Neuronal stem cell (in vitro differentiated cells): ENCODE measurements at regions not wholly inside any gene's neighbourhood (a gene's known extent, or its start where the extent isn't known, plus 50 kb on each side); places are given as distances from the start of the nearest gene placed in this dataset.

Experiments used
- DNase-seq: peaks from one replicate; pipeline ENCODE4 v3.0.0-alpha.2; 2013; ENCODE audit warnings: low spot score
- H2AFZ ChIP-seq: one replicate; pipeline ENCODE4 v1.6.1; 2013; ENCODE audit warnings: mild to moderate bottlenecking, low read length, inconsistent platforms
- H2AK5ac ChIP-seq: 2 replicates; pipeline ENCODE4 v1.6.1; 2013; ENCODE audit warnings: low read depth, mild to moderate bottlenecking, inconsistent platforms, low read length, moderate library complexity, mixed read lengths
- H2BK120ac ChIP-seq: 2 replicates; pipeline ENCODE4 v1.6.1; 2013; ENCODE audit warnings: low read depth, mild to moderate bottlenecking, inconsistent platforms, low read length, moderate library complexity, mixed read lengths
- H2BK12ac ChIP-seq: one replicate; pipeline ENCODE4 v1.6.1; 2013; ENCODE audit warnings: low read length, inconsistent platforms
- H2BK15ac ChIP-seq: 2 replicates; pipeline ENCODE4 v1.6.1; 2013; ENCODE audit warnings: mild to moderate bottlenecking, low read length, inconsistent platforms, mixed read lengths
- H2BK5ac ChIP-seq: one replicate; pipeline ENCODE4 v1.6.1; 2013; ENCODE audit warnings: inconsistent platforms, mild to moderate bottlenecking, low read length, moderate library complexity
- H3K14ac ChIP-seq: one replicate; pipeline ENCODE4 v1.6.1; 2013; ENCODE audit warnings: low read length, inconsistent platforms
- H3K18ac ChIP-seq: 2 replicates; pipeline ENCODE4 v1.6.1; 2013; ENCODE audit warnings: low read length, inconsistent platforms
- H3K23ac ChIP-seq: 2 replicates; pipeline ENCODE4 v1.6.1; 2013; ENCODE audit warnings: low read depth, mild to moderate bottlenecking, mixed read lengths, low read length, inconsistent platforms; ENCODE audit not compliant: poor library complexity
- H3K27ac ChIP-seq: replicated peaks from 3 replicates; pipeline ENCODE4 v1.5.1; 2013; ENCODE audit warnings: low read length, inconsistent platforms
- H3K27me3 ChIP-seq, 3 experiments: 2 replicates each; pipeline ENCODE4 v1.6.1; 2013; ENCODE audit warnings: low read length in 3 of 3, mild to moderate bottlenecking in 2 of 3, inconsistent platforms in 1 of 3, low read depth in 1 of 3, mixed read lengths in 1 of 3, moderate library complexity in 1 of 3; ENCODE audit not compliant: control insufficient read depth in 3 of 3, insufficient read depth in 3 of 3
- H3K36me3 ChIP-seq, 2 donors: replicated peaks in 1 of 2; 2 replicates each; pipeline ENCODE4 v1.6.1; 2013; ENCODE audit warnings: low read length in 2 of 2; ENCODE audit not compliant: control insufficient read depth in 2 of 2, insufficient read depth in 2 of 2
- H3K4ac ChIP-seq: 2 replicates; pipeline ENCODE4 v1.6.1; 2013; ENCODE audit warnings: inconsistent platforms, mild to moderate bottlenecking, low read length, moderate library complexity
- H3K4me1 ChIP-seq, 2 donors: 1 replicate in 1 of 2; 2 replicates in 1 of 2; pipeline ENCODE4 v1.6.1; 2013; ENCODE audit warnings: low read length in 2 of 2, low read depth in 1 of 2; ENCODE audit not compliant: control insufficient read depth in 2 of 2, insufficient read depth in 1 of 2
- H3K4me2 ChIP-seq: one replicate; pipeline ENCODE4 v1.6.1; 2013; ENCODE audit warnings: mild to moderate bottlenecking, low read length, inconsistent platforms; ENCODE audit not compliant: insufficient read depth, poor library complexity, severe bottlenecking
- H3K4me3 ChIP-seq, 2 donors: 2 replicates each; pipeline ENCODE4 v1.5.1; 2013; ENCODE audit warnings: low read length in 2 of 2, mild to moderate bottlenecking in 2 of 2, inconsistent platforms in 1 of 2, moderate library complexity in 1 of 2
- H3K79me1 ChIP-seq: one replicate; pipeline ENCODE4 v1.6.1; 2013; ENCODE audit warnings: low read depth, mild to moderate bottlenecking, inconsistent platforms, low read length, moderate library complexity
- H3K9ac ChIP-seq: one replicate; pipeline ENCODE4 v1.6.1; 2013; ENCODE audit warnings: mild to moderate bottlenecking, low read depth, low read length, inconsistent platforms; ENCODE audit not compliant: poor library complexity
- H3K9me3 ChIP-seq, 2 donors: replicated peaks in 1 of 2; 2 replicates each; pipeline versions ENCODE3 to v1.6.1; 2013; ENCODE audit warnings: low read length in 2 of 2, mild to moderate bottlenecking in 2 of 2, inconsistent platforms in 1 of 2, low read depth in 1 of 2, mixed read lengths in 1 of 2, moderate library complexity in 1 of 2; ENCODE audit not compliant: control insufficient read depth in 2 of 2, insufficient read depth in 1 of 2
- H4K8ac ChIP-seq: one replicate; pipeline ENCODE4 v1.6.1; 2013; ENCODE audit warnings: low read depth, mild to moderate bottlenecking, inconsistent platforms, low read length, moderate library complexity
- H4K91ac ChIP-seq: one replicate; pipeline ENCODE4 v1.6.1; 2013; ENCODE audit warnings: low read length, low read depth, mild to moderate bottlenecking, inconsistent platforms; ENCODE audit not compliant: poor library complexity
- WGBS, 2 donors: extraction: QIAGEN DNeasy Blood & Tissue Kit; methylation state at CpG; one replicate each; pipeline ENCODE4 v1.1.7; 2013; ENCODE audit warnings: missing lambda C conversion rate in 2 of 2, mixed read lengths in 1 of 2; ENCODE audit not compliant: insufficient read length in 2 of 2, insufficient replicate concordance in 1 of 2; ENCODE audit errors: extremely low coverage in 2 of 2; 5-methylcytosine and 5-hydroxymethylcytosine counted together

- no peak overlapping the region for H2AFZ ChIP-seq
- no peaks in the 10 kb centered on the region for H3K79me1 ChIP-seq
- no peak overlapping the region for H3K23ac ChIP-seq
- no peak overlapping the region for H3K4ac ChIP-seq
- no peak overlapping the region for H2BK5ac ChIP-seq
- H4K91ac ChIP-seq, result no peak overlapping the region
- H3K9ac ChIP-seq, result no peak overlapping the region
- no peak for DNase-seq
- H3K4me2 ChIP-seq, result no peak overlapping the region
- WGBS, 2 donors, result no CpG with 5 or more reads among the region's 1 CpG
- H3K27me3 ChIP-seq, result no peaks in the 10 kb centered on the region
- no peaks in the 10 kb centered on the region for H3K36me3 ChIP-seq
- no peak overlapping the region for H2AK5ac ChIP-seq
- no peak overlapping the region for H3K14ac ChIP-seq
- no peaks in the 10 kb centered on the region for H3K9me3 ChIP-seq
- H4K8ac ChIP-seq, result no peak overlapping the region
- no peak overlapping the region for H2BK120ac ChIP-seq
- H3K27ac ChIP-seq, result no peak overlapping the region
- H3K18ac ChIP-seq, result no peak overlapping the region
- no peaks in the 10 kb centered on the region for H3K4me1 ChIP-seq
- H3K4me3 ChIP-seq, result no peak overlapping the region
- H2BK12ac ChIP-seq, result no peak overlapping the region
- no peak overlapping the region for H2BK15ac ChIP-seq
These were observed 419.2 kb downstream of the SLITRK6 start for GRCh38 chr13:85379991-85380390.

GRCh38 chr13:85379433-85379832 is 419.8 kb downstream of the SLITRK6 start:
- Histone ChIP-seq H3K23ac (no peak overlapping the region), H3K14ac (no peak overlapping the region), H3K18ac (no peak overlapping the region), H3K4me2 (no peak overlapping the region), H3K79me1 (no peaks in the 10 kb centered on the region), H3K27ac (no peak overlapping the region), H3K4ac (no peak overlapping the region), H2AK5ac (no peak overlapping the region), H4K91ac (no peak overlapping the region), H4K8ac (no peak overlapping the region), H2BK5ac (no peak overlapping the region), H2BK12ac (no peak overlapping the region), H3K27me3 (no peaks in the 10 kb centered on the region), H3K9me3 (no peaks in the 10 kb centered on the region), H3K4me1 (no peaks in the 10 kb centered on the region), H3K36me3 (no peaks in the 10 kb centered on the region), H2AFZ (no peak overlapping the region), H3K4me3 (no peak overlapping the region), H2BK120ac (no peak overlapping the region), H2BK15ac (no peak overlapping the region), H3K9ac (no peak overlapping the region)
- no peak for DNase-seq
- WGBS, 2 donors, result no CpG with 5 or more reads among the region's 3 CpGs

- H3K79me1 ChIP-seq, result no peaks in the 10 kb centered on the region
- no peak for DNase-seq
- no peak overlapping the region for H2BK5ac ChIP-seq
- H4K91ac ChIP-seq, result no peak overlapping the region
- H2BK15ac ChIP-seq, result no peak overlapping the region
- H4K8ac ChIP-seq, result no peak overlapping the region
- no peak overlapping the region for H3K14ac ChIP-seq
- no peaks in the 10 kb centered on the region for H3K27me3 ChIP-seq
- H3K9ac ChIP-seq, result peak overlapping the region; percentile 50
- no peaks in the 10 kb centered on the region for H3K36me3 ChIP-seq
- H3K4ac ChIP-seq, result no peak overlapping the region
- no peaks in the 10 kb centered on the region for H3K4me1 ChIP-seq
- no peak overlapping the region for H2AK5ac ChIP-seq
- no peak overlapping the region for H3K27ac ChIP-seq
- H3K9me3 ChIP-seq, result no peaks in the 10 kb centered on the region
- no CpG with 5 or more reads among the region's 2 CpGs for WGBS, 2 donors
- no peak overlapping the region for H3K23ac ChIP-seq
- no peak overlapping the region for H3K4me3 ChIP-seq
- H3K18ac ChIP-seq, result no peak overlapping the region
- no peak overlapping the region for H3K4me2 ChIP-seq
- H2BK12ac ChIP-seq, result no peak overlapping the region
- H2AFZ ChIP-seq, result no peak overlapping the region
- no peak overlapping the region for H2BK120ac ChIP-seq
These were observed 421.4 kb downstream of the SLITRK6 start for GRCh38 chr13:85377783-85378182.

- Histone ChIP-seq H3K4me2 (no peak overlapping the region), H2BK120ac (no peak overlapping the region), H3K4me1 (no peaks in the 10 kb centered on the region), H3K4me3 (no peak overlapping the region), H3K27me3 (no peaks in the 10 kb centered on the region), H4K91ac (no peak overlapping the region), H3K23ac (no peak overlapping the region), H2AFZ (no peak overlapping the region), H3K4ac (no peak overlapping the region), H3K14ac (no peak overlapping the region), H2BK15ac (no peak overlapping the region), H3K18ac (no peak overlapping the region), H2AK5ac (no peak overlapping the region), H2BK12ac (no peak overlapping the region), H4K8ac (no peak overlapping the region), H3K9me3 (no peaks in the 10 kb centered on the region), H3K27ac (no peak overlapping the region), H3K9ac (no peak overlapping the region), H2BK5ac (no peak overlapping the region), H3K36me3 (no peaks in the 10 kb centered on the region), H3K79me1 (no peaks in the 10 kb centered on the region)
- DNase-seq, result no peak
- WGBS, 2 donors, result no CpG with 5 or more reads among the region's 3 CpGs
These were observed 425.9 kb downstream of the SLITRK6 start for GRCh38 chr13:85373322-85373721.
